Epidermal melanocyte (primary cell): ENCODE measurements at regions not wholly inside any gene's neighbourhood (a gene's known extent, or its start where the extent isn't known, plus 50 kb on each side); places are given as distances from the start of the nearest gene placed in this dataset.

Experiments
- DNase-seq: peaks from one replicate; pipeline ENCODE4 v3.0.0; 2011; ENCODE audit warnings: low spot score; ENCODE audit not compliant: insufficient read length

DNA sequence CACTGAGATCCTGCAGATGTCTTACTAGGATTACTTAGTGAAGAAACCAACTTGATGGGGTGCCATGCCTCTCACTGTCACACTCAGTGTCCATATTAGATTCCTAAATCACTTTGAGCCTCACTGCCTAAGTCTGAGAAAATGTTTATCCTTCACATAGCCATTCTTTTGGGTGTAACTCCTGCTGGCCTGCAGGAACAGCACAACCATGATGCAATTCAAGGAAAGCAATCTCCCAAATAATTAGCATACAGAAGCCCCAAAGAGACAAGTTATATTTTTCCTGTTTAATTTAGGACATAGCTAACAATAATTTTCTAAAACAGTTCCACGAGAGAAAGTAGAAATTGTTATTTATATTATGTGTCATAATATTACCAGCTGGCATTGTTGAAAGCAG lies 655.5 kb downstream of the KCNA4 start:
- no peak for DNase-seq

DNA sequence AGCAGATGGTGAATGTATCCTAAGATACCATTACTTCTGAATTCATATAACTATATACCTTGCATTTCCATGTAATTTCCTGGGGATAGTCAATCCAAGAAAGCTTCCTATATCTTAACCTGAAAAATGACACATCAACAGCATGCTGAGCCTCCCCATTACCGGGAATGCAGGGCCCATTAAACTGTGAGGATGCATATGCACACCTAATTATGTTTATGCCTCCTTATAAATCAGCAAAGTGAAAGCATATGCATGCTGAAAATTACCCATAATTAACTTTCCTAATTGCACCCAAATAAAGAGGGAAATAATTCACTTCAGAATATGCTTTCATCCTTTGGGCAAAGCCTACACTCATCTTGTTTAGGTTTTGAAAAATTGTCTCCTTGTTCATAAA lies 663.0 kb downstream of the KCNA4 start:
- no peak for DNase-seq

DNA sequence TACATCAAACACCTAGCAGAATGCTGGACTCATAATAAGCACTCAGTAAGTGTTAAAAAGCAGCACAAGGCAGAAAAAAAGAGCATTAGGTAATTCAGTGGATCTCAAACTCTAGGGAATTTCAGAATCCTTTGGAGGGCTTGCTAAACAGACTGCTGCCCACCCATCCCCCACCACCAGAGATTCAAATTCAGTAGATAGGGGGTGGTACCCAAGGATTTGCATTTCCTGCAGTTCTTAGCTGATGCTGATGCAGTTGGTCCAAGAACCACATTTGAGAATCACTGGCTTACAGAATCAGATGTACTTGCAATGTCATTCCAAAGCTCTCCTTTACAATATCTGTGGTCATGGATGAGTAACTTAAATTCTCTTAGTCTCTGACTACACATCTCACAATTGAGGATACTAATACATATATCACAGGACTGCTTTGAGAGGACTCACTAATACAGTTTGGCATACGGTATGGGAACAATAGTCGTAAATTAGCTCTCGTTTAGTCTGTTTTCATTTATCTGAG lies 664.5 kb downstream of the KCNA4 start:
- no peak for DNase-seq

DNA sequence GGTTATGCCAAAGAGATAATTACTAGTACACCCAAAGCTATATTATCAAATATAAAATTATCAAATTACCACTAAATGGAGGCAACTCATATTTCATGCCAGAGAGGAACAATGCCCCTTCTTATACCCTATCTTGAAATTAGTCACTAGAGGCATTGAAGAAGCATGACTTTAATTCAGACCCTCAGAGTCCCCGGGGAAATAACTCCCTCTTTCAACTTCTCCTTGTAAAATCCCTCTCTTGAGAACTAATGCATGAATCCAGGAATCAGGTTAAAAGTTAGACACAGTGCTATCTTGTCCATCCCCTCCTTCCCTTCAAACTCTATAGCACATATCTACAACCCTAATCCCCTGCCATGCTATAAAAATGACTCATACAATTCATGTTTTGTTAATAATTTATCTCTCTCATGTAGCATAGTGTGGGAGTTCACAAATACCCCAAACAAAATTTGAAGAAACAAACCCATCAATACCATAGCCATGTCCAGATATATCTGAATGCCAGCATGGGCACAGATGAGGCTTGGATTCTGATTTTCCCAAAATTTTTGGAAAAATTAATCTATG lies 665.4 kb downstream of the KCNA4 start:
- DNase-seq: no peak

DNA sequence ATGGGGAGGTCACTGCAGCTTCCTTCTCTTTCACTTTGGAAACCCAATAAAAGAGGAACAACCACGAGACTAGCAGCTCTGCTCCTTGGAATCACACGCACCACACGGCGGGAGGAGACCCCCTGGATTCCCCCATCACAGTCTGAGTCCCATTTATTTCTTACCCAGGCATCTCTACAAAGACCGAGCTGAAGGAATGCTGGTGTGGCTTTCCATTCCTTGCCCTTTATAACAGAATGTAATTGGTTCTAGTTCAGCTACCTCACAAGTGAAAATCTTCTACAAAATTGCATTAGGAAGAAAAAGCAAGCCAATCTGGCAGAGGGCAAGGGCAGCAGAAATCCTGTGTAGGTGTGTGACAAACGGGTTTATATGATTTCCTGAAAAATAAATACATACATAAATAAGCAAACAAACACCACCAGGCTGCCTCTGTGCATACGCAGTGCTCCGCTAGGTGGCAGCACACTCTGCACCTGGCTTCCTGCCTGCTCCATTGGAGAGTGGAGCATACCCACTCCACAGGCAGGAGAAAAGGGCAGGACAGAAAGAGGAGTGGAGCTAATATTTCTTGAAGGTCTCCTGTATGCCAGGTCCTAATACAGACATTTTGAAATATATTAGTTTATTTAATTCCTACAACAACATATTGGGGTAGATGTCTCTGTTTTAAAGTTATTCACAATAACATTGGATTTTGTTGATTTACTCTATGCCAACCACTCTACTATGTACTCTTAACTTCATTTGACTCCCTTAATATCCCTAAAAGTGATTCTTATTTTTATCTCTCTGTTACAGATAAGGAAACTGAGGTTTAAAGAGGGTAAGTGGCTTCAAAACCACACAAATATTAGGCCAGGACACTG lies 673.1 kb downstream of the KCNA4 start:
- no peak for DNase-seq

DNA sequence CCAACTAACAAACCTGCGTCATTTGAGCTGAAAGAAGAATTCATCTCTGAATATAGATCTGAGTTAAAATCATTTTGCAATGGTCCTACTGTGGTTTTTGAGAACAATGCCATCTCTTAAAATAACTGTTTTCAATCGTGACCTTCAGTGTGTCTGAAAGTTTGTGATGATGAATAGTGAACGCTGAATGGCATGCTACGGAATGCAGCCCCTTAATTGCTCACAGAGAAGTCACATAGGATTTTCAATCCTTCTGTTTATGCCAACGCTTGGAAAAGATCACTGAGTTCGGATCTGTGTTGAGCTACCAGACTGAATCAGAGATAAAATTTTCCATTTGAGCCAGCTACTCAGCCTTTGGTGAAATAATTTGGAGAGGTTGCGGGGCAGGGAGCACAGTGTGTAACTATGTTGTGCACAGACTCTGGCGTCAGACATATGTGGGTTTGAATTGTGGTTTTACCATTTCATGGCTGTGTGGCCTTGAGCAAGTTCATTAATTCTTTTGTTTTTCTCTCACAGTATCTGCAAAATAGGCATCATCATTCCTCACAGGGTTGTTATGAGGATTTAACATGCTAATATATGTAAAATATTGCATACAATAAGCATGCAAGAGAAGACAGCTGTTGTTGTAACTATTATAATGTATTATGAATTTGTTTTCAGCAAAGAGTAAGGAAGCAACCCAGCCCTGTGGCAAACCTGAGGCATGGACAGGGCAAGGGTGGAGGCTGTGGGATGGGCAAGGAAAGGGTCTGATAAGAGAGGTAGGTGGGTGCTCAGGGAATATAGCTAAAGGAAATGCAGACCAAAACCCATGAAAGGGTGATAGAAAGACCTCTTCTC lies 679.9 kb downstream of the KCNA4 start:
- no peak for DNase-seq

DNA sequence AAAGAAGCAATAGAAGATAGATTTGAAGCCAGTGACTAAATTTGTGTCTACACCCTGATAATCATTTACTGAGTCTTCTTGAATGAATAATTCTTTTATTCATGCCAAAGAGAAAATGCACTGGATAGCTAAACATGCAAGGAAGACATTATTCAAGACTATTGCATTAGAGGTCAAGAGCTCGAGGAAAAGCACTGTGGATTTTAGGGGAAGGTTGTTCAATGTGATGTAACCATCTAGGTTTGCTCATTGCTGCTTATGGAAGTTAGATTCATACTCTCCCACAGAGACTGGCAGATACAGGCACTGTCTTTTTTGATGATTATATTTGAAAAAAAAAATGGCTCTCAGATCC lies 682.1 kb downstream of the KCNA4 start:
- no peak for DNase-seq

DNA sequence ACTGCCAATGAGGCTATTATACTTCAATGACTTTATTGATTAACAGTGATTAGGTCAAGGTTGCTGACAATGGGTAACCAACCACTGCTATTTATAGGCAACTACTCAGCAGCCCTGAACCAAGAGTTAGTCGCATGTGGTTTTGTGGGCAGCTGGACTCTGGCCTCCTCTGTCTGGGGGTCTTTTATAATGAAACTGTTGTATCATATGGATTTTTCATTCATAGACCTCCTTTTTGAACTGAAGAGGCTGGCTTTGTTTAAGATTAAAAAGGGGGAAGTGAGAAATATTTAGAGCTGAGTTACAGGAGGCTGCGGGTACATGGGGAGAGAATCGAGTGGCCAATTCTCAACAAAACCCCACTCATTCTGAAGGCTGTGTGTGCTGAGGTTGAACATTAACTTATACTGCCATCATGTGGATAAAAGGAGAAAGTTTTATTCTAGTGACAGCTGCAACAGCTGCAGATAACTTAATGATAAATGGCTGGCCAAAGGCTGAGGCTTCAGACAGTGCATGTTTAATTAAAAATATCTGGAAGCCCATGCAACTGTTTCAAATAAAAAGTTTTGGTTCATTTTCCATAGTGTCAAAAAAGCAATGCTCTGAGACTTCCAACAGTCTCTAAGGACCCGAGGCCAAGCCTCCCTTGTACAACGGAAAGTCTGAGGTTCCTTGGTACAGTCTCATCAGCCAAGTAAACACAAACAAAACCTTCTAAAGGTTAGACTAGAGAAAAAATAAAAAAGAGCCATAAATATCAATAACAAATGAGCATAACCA lies 682.6 kb downstream of the KCNA4 start:
- peak; percentile 54 for DNase-seq

DNA sequence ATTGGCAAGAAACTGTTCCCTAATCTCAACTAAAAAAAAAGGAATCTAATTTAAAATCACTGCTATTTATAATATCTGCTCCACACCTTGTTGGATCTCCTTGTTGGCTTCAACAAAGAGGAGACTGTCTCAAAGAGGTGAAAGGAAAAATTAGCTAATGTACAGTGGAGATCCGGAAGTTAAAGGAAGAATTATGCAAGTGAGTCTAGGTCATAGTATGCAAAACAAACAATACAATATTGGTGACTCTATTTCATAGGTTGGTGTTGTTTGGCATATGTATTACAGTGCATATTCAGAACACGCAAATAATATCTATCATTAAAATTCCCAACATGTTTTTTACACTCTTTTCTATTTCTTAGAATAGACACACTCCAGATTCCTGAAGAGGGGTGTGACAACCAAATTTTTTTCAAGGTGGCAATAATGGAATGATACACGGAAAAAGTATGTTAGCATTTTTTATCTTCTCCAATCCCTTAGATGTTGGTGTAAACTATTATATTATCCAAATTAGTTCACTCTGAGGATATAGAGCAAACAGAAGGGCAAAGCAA lies 685.3 kb downstream of the KCNA4 start:
- DNase-seq: no peak

DNA sequence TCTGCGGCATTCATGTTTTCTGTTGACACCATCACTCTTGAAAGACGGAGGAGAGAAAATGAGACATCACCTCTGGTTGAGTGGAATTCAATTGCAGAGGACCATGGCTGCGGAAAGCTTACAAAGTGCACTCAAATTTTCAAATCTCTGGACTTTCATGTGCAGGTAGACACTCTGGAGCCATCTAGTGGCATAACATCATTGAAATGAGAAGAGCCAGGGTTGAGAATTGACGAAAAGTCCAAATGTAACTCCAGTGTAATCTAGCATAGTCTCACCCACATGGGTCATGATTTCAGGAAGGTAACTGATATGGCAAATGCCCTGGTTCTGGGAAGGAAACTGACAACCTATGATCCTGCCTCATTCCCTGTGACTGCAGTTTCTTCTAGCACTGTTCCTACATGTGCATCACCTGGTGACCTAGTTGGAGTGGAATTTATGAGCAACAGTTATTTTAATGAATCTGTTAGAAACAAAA lies 687.8 kb downstream of the KCNA4 start:
- no peak for DNase-seq

DNA sequence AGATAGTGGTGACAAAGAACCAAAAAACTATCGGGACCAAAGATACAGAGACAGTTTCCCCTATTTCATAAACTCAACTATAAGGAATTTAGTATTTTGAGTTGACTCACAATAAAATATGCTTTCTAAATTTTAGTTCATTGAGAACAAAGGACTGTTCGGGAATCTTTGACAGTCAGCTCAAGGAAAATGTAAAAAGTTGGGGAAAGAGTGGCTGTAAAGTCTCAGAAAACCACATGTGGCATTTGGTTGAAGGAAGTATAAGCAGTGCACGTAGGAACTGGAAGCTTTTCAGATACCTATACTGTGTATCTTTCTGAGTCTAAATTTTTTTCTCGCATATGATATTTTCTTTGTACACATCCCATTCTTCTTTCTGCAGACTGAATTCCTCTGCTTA lies 688.9 kb downstream of the KCNA4 start:
- DNase-seq: no peak

DNA sequence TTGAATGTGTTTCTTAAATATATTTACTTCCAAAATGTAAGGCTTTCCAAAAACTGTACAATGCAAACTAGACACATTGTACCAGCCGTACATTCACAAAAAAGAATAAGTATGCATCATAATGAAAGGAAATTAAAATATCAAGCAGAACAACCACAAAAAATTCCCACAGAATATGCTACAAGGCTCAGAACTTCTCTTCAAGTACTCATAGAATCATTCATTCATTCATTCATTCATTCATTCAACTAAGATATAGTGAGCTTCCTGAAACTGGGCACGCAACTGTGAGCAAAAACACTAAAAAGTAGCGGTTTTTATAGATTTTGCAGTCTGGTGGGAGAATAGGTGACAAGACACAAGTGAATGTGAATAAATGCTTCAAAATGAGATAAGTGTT lies 690.1 kb downstream of the KCNA4 start:
- DNase-seq: no peak

DNA sequence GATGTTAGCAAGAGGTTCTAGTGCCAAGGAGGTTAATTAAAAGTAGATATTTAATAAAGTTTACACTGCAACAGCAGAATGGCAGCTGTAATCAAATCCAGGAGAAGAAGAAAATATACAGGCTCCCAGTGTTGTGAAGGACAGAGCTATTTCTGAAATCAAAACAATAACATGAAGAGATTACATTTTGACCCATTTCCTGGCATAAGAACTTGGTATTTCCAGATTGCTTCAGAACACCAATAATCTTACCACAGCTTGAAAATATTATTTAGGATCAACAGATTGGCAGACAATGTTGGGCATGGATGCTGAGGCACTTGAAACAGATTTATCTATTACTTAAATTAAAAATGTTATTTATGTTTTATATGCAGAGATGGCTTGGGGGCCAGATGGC lies 692.5 kb downstream of the KCNA4 start:
- no peak for DNase-seq

DNA sequence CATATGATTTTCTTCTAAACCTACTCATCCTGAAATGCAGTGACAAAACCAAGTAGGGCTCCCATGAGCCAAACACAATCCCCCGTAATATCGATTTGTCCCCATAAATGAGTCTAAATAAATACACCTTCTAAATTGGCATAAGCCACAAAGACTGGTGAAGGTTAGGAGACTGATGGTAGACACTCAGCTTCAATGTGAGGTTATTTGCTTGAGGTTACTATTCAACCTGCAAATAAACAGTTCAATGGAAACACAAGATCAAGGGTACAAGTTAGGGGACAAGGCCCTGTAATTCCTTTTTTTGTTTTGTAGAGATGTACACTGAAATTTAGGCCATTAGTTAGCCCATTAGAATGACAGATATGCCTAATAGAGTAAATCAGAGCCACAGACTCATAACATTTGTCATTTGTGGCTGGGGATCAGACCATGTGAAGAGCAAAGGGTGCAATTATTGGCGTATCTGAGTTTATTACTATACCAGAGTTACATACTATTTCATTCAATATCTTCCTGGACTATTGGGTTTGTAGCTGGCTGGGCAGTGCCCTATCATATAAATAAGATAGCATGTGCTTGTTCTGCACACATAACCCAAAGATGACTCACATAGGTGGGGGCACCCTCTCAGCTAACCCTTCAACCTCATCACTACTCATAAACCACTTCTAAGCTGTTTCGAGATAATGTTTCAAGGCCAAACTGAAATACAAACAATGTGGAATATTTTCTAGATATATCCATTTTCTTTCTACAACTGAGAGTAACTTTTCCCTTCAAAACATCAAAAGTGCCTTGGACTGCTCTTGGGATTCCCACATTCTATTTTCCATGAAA lies 695.3 kb downstream of the KCNA4 start:
- no peak for DNase-seq

DNA sequence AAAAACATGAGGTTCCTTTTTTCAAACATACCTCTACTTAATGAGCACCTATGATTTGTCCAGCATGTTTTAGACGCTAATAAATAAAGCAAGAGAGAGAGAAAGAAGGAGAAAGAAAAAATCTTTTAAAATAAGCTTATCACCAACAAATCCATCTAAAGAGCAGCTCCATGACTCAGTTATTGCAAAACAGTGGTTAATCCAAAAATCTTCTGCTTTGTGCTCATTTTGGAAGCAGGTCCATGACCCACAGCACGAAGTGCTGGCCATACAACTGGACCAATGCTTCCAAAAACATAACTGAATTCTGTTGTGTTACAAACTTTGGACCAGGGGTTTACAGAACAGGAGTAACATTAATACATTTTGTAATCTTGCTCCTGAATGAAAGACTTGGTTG lies 696.6 kb downstream of the KCNA4 start:
- DNase-seq: no peak

DNA sequence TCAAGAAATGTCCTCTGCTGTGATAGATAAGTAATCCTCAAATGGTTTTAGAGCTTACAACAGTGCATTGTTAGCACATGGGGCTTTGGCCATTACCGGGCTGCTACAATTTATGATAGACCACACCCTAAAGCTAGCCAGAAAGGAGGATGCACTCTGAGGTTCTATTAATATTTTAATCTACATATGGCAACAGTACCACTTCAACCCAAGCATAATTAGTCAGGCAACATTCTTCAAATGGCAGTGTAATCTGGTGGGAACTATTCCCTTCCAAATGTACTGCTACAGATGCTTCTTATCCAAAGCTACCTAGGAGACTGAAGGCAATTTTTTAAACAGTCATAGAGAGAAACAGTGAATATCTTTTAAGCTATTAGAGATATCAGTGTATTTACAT lies 697.6 kb downstream of the KCNA4 start:
- DNase-seq: no peak

DNA sequence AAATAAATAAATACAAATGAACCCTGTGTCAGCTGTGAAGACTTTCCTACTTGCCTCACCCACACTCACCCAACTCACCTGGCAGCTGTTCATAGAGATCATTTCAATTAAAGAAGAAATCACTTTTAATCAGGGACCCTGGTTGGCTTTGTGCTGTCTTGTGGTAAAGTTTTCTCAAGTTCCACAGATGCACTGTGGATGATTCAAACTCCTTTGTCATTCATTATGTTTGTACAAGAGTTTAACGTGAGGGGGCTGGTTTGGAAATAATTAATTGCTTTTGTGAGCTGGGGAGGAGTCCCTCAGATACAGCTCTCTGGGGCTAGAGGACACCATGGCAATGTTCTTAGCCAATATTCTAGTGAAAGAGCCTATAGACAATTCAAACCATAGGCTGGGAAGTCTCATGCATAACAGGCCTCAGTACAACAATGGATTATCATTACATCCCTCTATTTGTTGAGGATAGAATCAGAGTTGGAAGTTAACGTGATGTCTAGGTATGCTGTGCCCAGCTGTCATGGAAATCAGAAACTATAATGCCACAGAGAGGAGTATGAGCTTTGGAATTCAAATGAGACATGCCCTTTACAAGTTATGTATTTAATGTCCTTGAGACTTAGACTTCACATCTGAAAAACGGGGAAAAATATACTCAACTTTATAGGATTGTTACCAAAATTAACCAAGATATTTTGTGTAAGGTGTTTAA lies 698.5 kb downstream of the KCNA4 start:
- no peak for DNase-seq

DNA sequence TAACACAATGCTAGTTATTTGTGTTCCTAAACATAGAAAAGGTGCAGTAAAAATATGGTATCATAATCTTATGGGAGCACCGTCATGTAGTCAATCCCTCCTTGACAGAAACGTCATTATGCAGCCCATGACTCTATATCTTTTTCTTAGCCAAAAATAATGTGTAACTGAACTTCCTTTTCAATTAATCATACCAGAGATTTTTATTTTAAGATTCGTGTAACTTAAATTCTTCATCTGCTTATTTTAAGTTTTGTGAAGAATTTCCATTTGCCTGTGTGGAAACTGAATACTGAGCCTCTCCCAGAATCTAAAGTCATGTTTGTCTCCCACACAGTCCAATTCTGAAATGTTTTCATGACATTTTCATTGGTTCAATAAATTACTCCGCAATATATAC lies 699.1 kb downstream of the KCNA4 start:
- no peak for DNase-seq

DNA sequence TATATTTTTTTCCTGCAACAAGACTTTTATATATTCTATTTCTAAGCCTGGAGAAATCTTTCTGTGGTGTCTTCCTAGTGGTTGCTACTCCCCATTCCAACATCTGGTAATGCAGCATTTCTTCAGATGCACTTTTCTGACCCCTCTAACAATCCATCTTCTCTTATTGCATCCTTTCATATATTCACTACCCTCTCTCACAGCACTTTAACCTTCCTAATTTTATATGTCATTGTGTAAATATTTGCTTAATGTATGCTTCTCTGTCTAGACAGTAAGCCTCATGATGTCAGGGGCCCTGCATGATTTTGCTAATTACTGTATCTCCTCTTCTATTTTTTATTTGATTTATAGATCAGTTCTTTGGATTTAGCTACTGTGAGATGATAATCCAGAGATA lies 701.6 kb downstream of the KCNA4 start:
- DNase-seq: no peak
